ENCODE measurements at regions not wholly inside any gene's neighbourhood (a gene's known extent, or its start where the extent isn't known, plus 50 kb on each side); places are given as distances from the start of the nearest gene placed in this dataset.
A peak's percentile ranks its signal among the peaks of the same experiment; 100 is the strongest.
"Not testable (repeated sequence)": the region's sequence is repeated elsewhere in the genome, so short reads cannot be mapped to it uniquely, and the experiment has no call there.

- no peak for DNase-seq
Observed at GRCh38 chr15:69554279-69554961, 101.8 kb downstream of the RPLP1 start.

- DNase-seq, result no peak
Observed at GRCh38 chr15:69555080-69555479, 102.5 kb downstream of the RPLP1 start.

GRCh38 chr15:69556344-69556743 lies 103.7 kb downstream of the RPLP1 start:
- DNase-seq, result no peak

- DNase-seq, result no peak
Observed at GRCh38 chr15:69557020-69557706, 104.5 kb downstream of the RPLP1 start.

- no peak for DNase-seq
Observed at GRCh38 chr15:69557707-69558409, 105.2 kb downstream of the RPLP1 start.

- DNase-seq, result no peak
Observed at GRCh38 chr15:69559440-69560190, 107.0 kb downstream of the RPLP1 start.

- DNase-seq, result no peak
Observed at GRCh38 chr15:69561071-69561784, 108.6 kb downstream of the RPLP1 start.

GRCh38 chr15:69562116-69562515 lies 109.5 kb downstream of the RPLP1 start:
- no peak for DNase-seq

GRCh38 chr15:69562564-69562963 lies 109.9 kb downstream of the RPLP1 start:
- no peak for DNase-seq

- DNase-seq, result no peak
Observed at GRCh38 chr15:69565066-69565655, 112.5 kb downstream of the RPLP1 start.

- DNase-seq, result not testable (repeated sequence)
Observed at GRCh38 chr15:69567238-69567760, 114.7 kb downstream of the RPLP1 start.

- DNase-seq, result no peak
Observed at GRCh38 chr15:69568173-69569009, 115.8 kb downstream of the RPLP1 start.

GRCh38 chr15:69570454-69570853 lies 117.8 kb downstream of the RPLP1 start:
- DNase-seq, result no peak

- DNase-seq, result no peak
Observed at GRCh38 chr15:69570997-69571396, 118.4 kb downstream of the RPLP1 start.

- DNase-seq, result not testable (repeated sequence)
Observed at GRCh38 chr15:69573278-69573677, 120.7 kb downstream of the RPLP1 start.

GRCh38 chr15:69573815-69574475 lies 121.3 kb downstream of the RPLP1 start:
- DNase-seq, result peak; percentile 50

GRCh38 chr15:69574506-69574905 lies 121.9 kb downstream of the RPLP1 start:
- no peak for DNase-seq

- no peak for DNase-seq
Observed at GRCh38 chr15:69575387-69575786, 122.8 kb downstream of the RPLP1 start.

GRCh38 chr15:69576035-69576526 lies 123.5 kb downstream of the RPLP1 start:
- DNase-seq, result peak; percentile 79

GRCh38 chr15:69576948-69577351 lies 124.3 kb downstream of the RPLP1 start:
- peak; percentile 45 for DNase-seq
